ENCODE measurements at regions not wholly inside any gene's neighbourhood (a gene's known extent, or its start where the extent isn't known, plus 50 kb on each side); places are given as distances from the start of the nearest gene placed in this dataset.

DNA sequence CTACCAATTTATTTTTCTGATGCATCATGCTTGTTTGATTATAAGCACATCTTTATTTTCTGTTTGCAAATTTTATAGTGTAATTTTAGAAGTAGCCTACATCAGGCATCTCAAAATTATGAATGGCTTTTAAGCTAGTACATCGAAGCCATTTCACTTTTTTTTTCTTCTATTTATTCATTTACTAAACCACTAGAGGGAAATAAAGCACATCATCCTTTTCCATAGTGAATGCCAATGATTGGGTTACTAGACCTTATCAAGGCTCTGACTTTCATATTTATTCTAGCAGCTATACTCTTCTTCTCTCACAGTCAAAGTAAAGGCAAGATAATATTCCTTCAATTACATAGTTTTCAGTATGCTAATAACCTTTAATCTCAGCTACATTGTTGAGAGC lies 736.4 kb upstream of the LRFN5 start:
- TF ChIP-seq POLR2AphosphoS5 (IDR thresholded peaks at IDR 0.05; ENCODE audit: low read depth, low read length) (no peak), SIN3A (IDR thresholded peaks at IDR 0.05; ENCODE audit: borderline replicate concordance, insufficient read depth, low read length) (no peak), FOXP2 (optimal IDR thresholded peaks at IDR 0.05; ENCODE audit: borderline replicate concordance, extremely low read depth, extremely low read length, insufficient read depth) (no peak)

All from PFSK-1 (cell line).